ENCODE measurements at regions not wholly inside any gene's neighbourhood (a gene's known extent, or its start where the extent isn't known, plus 50 kb on each side); places are given as distances from the start of the nearest gene placed in this dataset.

GRCh38 chr7:144910411-144910810 lies 74.6 kb upstream of the TPK1 start:
- TF ChIP-seq, protein P1, sequence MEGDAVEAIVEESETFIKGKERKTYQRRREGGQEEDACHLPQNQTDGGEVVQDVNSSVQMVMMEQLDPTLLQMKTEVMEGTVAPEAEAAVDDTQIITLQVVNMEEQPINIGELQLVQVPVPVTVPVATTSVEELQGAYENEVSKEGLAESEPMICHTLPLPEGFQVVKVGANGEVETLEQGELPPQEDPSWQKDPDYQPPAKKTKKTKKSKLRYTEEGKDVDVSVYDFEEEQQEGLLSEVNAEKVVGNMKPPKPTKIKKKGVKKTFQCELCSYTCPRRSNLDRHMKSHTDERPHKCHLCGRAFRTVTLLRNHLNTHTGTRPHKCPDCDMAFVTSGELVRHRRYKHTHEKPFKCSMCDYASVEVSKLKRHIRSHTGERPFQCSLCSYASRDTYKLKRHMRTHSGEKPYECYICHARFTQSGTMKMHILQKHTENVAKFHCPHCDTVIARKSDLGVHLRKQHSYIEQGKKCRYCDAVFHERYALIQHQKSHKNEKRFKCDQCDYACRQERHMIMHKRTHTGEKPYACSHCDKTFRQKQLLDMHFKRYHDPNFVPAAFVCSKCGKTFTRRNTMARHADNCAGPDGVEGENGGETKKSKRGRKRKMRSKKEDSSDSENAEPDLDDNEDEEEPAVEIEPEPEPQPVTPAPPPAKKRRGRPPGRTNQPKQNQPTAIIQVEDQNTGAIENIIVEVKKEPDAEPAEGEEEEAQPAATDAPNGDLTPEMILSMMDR (IDR thresholded peaks at IDR 0.05), result no peak
- no peak for TF ChIP-seq EZH2 (IDR thresholded peaks at IDR 0.05; ENCODE audit: borderline replicate concordance, insufficient read depth, low read depth, low read length, poor library complexity, severe bottlenecking)
